HG03439 (cell line): ENCODE measurements at regions not wholly inside any gene's neighbourhood (a gene's known extent, or its start where the extent isn't known, plus 50 kb on each side); places are given as distances from the start of the nearest gene placed in this dataset.

ENCODE experiments used
- ATAC-seq: cut with Tn5 transposase; IDR thresholded peaks from one replicate; pipeline ENCODE4 v1.9.1; 2021; ENCODE audit warnings: mild to moderate bottlenecking, moderate library complexity; ENCODE audit not compliant: unreplicated experiment

DNA sequence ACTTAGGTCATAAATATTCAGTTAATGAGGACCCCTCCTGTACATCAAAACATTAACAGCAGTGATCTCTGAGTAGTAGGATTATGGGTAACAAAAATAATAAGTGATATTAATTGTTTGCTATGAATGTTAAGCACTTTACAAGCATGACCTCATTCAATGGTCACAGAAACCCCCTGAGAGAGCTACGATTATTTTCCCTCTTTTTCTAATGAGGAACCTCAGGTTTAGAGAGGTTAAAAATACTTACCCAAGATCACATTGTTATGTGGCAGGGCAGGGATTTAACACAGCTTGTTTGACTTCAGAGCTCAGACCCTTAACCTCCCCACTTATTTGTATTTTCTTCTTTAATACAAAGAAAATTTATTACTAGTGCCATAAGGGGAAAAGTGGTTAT, 228.2 kb downstream of the TBL1XR1 start:
- ATAC-seq = no peak

- ATAC-seq = no peak
Measured at GRCh38 chr3:176968631-176969030, 228.7 kb downstream of the TBL1XR1 start.

DNA sequence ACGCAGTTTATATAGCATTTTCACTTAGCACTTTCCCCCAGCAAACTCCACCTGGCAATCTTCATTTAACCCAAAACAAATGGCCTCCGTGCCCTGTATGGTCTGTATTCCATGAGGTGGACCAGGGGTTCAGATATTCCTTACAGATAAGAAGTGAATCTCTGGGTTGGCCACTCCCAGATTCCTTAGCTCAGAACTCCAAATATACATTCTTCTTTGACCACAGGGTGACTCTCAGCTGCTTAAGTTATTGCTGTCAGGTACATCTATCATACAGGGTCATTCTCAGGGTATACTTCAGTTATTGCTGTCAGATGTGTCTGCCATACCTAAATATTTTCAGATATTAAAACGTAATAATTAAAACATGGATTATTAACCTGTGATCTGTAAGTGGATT, 229.8 kb downstream of the TBL1XR1 start:
- ATAC-seq = no peak

- no peak for ATAC-seq
Measured at GRCh38 chr3:176964661-176965060, 232.6 kb downstream of the TBL1XR1 start.

DNA sequence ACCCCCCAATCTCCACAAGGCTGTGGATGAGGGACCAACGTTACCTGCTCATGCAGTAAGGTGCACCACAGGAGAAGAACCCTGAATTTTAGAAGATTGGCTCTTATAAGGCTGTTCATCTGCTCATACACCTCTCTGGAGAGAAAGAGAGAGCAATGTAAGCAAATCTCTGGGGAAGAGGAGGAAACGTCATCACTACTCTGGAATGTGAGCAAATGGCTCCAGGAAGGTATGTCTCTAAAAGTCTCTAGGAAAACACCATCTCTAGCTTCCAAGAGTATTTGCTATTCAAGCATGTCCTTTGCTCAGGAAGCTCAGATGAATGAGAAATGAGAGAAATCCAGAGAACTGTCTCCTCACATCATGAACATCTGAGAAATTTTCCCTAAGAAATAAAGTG, 235.4 kb downstream of the TBL1XR1 start:
- no peak for ATAC-seq

- no peak for ATAC-seq
Measured at GRCh38 chr3:176959867-176960266, 237.4 kb downstream of the TBL1XR1 start.

GRCh38 chr3:176958560-176958959, 238.7 kb downstream of the TBL1XR1 start:
- no peak for ATAC-seq

DNA sequence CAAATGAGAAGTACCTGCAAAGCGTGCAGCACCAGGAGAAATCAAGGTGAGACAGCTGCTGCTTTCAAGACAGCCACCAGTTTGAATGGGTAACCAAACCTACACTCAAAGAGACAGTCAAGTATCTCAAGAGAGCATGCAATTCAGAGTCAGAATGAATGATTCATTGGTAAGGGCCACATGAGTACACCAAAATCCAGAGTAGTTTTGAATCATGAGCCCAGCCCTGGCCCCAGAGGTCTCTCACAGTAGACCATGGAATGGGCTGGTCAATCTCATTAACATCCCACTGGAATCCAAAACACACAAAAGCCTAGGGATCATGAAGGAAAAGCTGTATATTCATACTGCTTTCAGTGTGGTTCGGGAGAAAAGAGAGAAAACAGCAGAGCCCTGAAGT, 242.8 kb downstream of the TBL1XR1 start:
- ATAC-seq = no peak

- no peak for ATAC-seq
Measured at GRCh38 chr3:176953106-176954060, 243.9 kb downstream of the TBL1XR1 start.

- no peak for ATAC-seq
Measured at GRCh38 chr3:176951586-176952292, 245.5 kb downstream of the TBL1XR1 start.

GRCh38 chr3:176951144-176951543, 246.1 kb downstream of the TBL1XR1 start:
- ATAC-seq = no peak

DNA sequence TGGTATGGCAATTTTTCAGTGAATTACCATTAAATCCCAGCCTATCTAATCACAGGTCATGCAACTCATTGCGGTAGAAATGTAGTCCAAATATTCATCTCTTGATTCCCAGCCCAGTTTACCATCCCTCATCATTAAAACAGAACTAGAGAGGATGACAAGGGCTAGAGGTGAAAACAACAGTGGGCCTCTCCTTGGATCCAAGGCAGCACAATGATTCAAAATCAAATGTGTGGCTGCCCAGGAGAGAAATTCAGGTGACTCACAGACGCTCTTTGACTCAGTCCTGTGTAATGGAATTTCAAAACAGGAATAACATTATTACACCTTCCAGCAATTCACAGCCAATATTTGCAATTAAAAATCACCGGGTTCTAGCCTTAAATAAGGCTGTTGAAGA, 246.5 kb downstream of the TBL1XR1 start:
- ATAC-seq = no peak

DNA sequence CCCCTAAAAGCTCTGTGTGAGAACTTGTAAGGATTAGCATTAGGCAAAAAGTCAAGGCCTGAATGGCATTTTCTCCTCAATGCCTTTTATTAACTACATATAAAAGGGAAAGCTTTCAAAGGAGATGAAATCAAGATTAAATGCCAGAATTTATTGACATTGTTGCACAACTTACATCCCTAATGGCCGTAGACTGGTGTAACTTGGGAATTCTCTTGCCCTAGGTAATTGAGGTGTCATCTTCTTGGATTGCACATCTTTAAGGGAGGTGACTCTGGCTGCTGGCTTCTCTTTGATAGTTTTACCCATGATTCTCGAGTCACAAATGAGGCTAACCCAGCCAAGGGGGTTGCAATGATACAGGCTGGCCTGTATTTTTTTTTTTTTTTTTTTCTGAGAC, 249.1 kb downstream of the TBL1XR1 start:
- ATAC-seq = no peak

DNA sequence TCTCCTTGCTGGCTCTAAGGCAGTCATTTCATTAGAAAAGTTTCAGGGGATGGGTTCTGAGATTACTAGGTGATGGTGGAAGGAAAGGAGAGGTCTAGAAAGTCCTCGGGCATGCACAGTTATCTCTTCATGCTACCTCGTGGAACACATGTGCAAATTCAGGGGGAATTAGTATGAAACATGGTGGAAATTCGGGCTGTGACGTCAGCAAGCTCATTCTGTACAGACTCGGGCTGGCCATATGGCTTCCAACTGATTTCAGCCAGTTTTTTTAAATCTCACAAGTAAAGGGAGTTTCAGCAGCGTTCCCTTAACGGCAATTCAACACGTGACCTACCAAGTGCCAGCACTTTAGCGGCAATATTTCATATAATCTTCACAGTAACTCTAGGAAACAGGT, 251.1 kb downstream of the TBL1XR1 start:
- no peak for ATAC-seq

- ATAC-seq = no peak
Measured at GRCh38 chr3:176942305-176942704, 255.0 kb downstream of the TBL1XR1 start.

DNA sequence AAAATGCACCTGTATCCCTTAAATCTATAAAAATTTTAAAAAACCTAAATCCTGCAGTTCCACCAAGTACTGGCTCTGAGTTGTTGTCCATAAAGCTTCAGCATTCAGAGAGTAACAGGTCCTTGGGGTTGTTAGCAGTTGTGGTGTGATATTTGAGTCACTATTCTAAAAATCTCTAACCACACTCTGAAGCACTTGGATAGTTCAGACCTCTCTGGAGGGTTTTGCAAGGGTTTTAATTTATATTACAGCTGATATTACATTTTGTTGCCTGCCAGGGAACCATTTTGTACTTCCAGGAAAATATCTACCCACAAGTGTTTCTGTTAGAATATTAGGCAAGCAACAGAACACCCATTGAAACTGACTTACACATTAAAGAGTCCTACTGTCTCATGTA, 255.6 kb downstream of the TBL1XR1 start:
- ATAC-seq = no peak

DNA sequence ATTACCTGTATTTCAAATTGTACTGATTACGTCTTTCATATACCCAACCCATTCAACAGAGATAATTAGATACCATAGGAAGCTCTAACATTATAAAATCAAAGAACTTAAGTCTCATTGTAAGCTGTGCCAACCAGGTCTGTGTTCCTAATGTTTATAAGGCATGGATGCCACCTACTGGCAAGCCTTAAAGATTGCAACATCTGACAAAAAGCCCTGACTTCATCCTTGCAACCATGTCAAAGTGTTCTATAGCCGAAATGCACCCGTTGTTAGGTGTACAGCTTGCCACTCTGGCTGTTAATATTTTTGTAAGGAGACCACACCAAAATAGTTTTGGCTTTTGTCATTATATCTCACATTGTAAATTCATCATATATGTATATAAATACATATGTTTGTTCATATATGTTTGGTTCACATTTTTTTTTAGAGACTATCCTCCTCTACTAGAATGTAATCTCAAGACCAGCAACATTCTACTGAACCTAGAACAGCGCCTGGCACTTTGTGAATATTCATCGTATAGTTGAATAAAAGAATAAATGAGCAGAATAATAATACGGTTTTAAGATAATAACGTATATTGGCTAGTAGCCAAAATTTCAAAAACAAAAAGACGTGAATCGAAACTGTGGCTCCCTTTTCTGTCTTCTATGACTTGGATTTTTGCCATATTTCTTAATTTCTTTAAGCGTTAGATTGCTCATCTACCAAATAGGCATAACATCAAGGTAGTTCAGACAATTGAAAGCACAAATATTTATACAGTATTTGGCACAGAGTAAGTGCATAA, 258.1 kb downstream of the TBL1XR1 start:
- peak; percentile 97 for ATAC-seq

DNA sequence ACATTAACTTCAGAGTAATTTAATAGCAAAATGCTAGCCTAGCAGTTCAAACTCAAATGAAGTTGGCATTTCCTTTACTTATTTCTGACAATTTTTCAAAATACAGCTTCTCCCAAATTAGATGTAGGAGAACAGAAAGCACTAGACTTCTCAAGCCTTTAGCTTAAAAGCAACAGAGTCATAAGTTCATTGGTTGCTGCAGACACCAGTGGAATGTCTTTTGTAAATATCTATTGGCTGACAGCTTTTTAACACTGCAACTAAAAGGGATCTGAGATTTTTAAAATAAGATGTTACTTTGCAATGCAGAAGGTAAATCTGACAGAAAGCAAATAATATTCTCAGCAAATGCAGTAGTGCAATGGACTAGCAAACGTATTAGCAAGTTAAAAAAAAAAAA, 259.3 kb downstream of the TBL1XR1 start:
- no peak for ATAC-seq

DNA sequence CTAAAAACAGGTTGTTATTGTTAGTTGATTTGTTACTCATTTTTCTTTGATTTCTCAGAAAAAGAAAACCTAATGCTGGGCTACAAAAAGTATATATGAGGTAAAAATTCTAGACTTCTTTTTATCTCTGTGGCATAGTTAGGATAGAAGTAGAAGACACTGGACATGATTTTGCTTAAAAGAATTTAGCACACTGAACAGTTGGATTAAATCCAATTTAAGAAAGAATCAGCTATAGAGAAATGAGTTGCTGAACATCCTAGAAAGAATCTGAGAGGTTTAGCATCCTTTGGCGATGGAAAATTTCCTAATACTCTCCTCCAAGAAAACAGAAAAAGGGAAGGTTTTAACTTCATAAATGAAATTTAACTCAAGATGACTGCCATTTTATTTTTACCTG, 259.7 kb downstream of the TBL1XR1 start:
- ATAC-seq = no peak

- no peak for ATAC-seq
Measured at GRCh38 chr3:176935194-176935888, 261.9 kb downstream of the TBL1XR1 start.

GRCh38 chr3:176934698-176935097, 262.6 kb downstream of the TBL1XR1 start:
- no peak for ATAC-seq
